ENCODE measurements at regions not wholly inside any gene's neighbourhood (a gene's known extent, or its start where the extent isn't known, plus 50 kb on each side); places are given as distances from the start of the nearest gene placed in this dataset.

DNA sequence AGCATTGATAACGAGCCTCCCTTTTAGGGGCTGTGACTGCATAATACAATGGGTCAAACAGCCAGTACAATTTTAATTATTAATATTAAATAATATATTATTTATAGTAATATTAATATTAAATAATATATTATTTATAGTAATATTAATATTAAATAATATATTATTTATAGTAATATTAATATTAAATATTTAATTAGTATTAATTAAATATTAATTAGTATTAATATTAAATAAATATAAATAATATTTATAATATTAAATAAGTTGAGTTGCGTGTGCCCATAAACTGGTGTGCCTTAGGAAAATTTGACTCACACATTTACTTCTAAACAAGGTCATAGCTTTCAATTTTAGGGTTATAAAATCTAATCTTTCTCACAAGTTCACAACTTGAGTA is 509.3 kb upstream of the RGS18 start:
- Histone ChIP-seq H3K9me3 (ENCODE audit: insufficient read depth, low read depth, low read length) (no peaks in the 10 kb centered on the region), H3K27me3 (ENCODE audit: insufficient read depth, low read length) (no peaks in the 10 kb centered on the region), H3K27ac (ENCODE audit: low read depth, low read length) (no peak overlapping the region), H3K36me3 (ENCODE audit: insufficient read depth, low read length) (no peaks in the 10 kb centered on the region), H3K4me1 (ENCODE audit: insufficient read depth, low read length) (no peaks in the 10 kb centered on the region), H3K79me2 (ENCODE audit: insufficient read depth, low read length) (no peaks in the 10 kb centered on the region), H3K4me3 (ENCODE audit: insufficient read depth, low read depth, low read length) (no peak overlapping the region), H3K4me2 (ENCODE audit: low read length) (no peak overlapping the region), H4K20me1 (ENCODE audit: insufficient read depth, low read length) (no peaks in the 10 kb centered on the region), H2AFZ (ENCODE audit: low read depth, low read length) (no peak overlapping the region), H3K9ac (ENCODE audit: low read length) (no peak overlapping the region)
- no peak overlapping the region for H3K4me3 Mint-ChIP-seq (ENCODE audit: unreplicated experiment)
- DNase-seq (ENCODE audit: low read depth) = no peak
- no peak for TF ChIP-seq EZH2 (IDR thresholded peaks at IDR 0.05; ENCODE audit: insufficient read depth, low read length)
- TF ChIP-seq, protein P1, sequence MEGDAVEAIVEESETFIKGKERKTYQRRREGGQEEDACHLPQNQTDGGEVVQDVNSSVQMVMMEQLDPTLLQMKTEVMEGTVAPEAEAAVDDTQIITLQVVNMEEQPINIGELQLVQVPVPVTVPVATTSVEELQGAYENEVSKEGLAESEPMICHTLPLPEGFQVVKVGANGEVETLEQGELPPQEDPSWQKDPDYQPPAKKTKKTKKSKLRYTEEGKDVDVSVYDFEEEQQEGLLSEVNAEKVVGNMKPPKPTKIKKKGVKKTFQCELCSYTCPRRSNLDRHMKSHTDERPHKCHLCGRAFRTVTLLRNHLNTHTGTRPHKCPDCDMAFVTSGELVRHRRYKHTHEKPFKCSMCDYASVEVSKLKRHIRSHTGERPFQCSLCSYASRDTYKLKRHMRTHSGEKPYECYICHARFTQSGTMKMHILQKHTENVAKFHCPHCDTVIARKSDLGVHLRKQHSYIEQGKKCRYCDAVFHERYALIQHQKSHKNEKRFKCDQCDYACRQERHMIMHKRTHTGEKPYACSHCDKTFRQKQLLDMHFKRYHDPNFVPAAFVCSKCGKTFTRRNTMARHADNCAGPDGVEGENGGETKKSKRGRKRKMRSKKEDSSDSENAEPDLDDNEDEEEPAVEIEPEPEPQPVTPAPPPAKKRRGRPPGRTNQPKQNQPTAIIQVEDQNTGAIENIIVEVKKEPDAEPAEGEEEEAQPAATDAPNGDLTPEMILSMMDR (IDR thresholded peaks at IDR 0.05; ENCODE audit: insufficient read depth, low read depth, low read length) = no peak
- no peaks in the 10 kb centered on the region for H3K9me3 Mint-ChIP-seq (ENCODE audit: unreplicated experiment)
- no peaks in the 10 kb centered on the region for H3K27me3 Mint-ChIP-seq (ENCODE audit: low read depth, unreplicated experiment)
- H3K27ac Mint-ChIP-seq (ENCODE audit: unreplicated experiment) = no peak overlapping the region
- no peak for FAIRE-seq
- no peaks in the 10 kb centered on the region for H3K4me1 Mint-ChIP-seq (ENCODE audit: low read depth, unreplicated experiment)
- no peaks in the 10 kb centered on the region for H3K36me3 Mint-ChIP-seq (ENCODE audit: low read depth, unreplicated experiment)

DNA sequence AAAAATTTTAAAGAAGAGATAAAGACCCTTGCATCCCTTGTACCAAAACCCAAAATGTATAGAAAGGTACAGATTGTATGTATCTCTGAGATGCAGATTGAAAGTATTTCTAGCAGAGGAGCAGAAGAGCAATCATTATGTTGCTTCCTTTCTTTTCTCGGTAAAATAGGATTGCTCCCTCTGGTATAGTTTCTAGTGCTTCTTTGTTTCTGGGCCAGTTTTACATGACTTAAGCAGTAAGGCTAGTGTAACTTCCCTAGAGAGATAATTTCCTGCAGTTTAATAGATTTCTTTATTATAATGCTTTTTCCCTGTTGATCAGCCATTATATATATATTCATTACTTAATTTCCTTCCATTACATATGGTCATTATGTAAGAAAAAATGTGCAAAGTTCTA is 496.2 kb upstream of the RGS18 start:
- Histone ChIP-seq H3K4me3 (ENCODE audit: insufficient read depth, low read depth, low read length) (no peak overlapping the region), H3K79me2 (ENCODE audit: insufficient read depth, low read length) (no peaks in the 10 kb centered on the region), H3K4me2 (ENCODE audit: low read length) (no peak overlapping the region), H3K27ac (ENCODE audit: low read depth, low read length) (no peak overlapping the region), H3K4me1 (ENCODE audit: insufficient read depth, low read length) (no peaks in the 10 kb centered on the region), H3K27me3 (ENCODE audit: insufficient read depth, low read length) (no peaks in the 10 kb centered on the region), H3K9ac (ENCODE audit: low read length) (no peak overlapping the region), H4K20me1 (ENCODE audit: insufficient read depth, low read length) (no peaks in the 10 kb centered on the region), H3K36me3 (ENCODE audit: insufficient read depth, low read length) (no peaks in the 10 kb centered on the region), H3K9me3 (ENCODE audit: insufficient read depth, low read depth, low read length) (no peaks in the 10 kb centered on the region), H2AFZ (ENCODE audit: low read depth, low read length) (no peak overlapping the region)
- FAIRE-seq (no peak), DNase-seq (ENCODE audit: low read depth) (no peak)
- H3K27me3 Mint-ChIP-seq (ENCODE audit: low read depth, unreplicated experiment) = no peaks in the 10 kb centered on the region
- no peak for TF ChIP-seq EZH2 (IDR thresholded peaks at IDR 0.05; ENCODE audit: insufficient read depth, low read length)
- TF ChIP-seq, protein P1 (IDR thresholded peaks at IDR 0.05; ENCODE audit: insufficient read depth, low read depth, low read length) = no peak
- no peak overlapping the region for H3K27ac Mint-ChIP-seq (ENCODE audit: unreplicated experiment)
- H3K4me1 Mint-ChIP-seq (ENCODE audit: low read depth, unreplicated experiment) = no peaks in the 10 kb centered on the region
- no peaks in the 10 kb centered on the region for H3K9me3 Mint-ChIP-seq (ENCODE audit: unreplicated experiment)
- no peak overlapping the region for H3K4me3 Mint-ChIP-seq (ENCODE audit: unreplicated experiment)
- H3K36me3 Mint-ChIP-seq (ENCODE audit: low read depth, unreplicated experiment) = no peaks in the 10 kb centered on the region

DNA sequence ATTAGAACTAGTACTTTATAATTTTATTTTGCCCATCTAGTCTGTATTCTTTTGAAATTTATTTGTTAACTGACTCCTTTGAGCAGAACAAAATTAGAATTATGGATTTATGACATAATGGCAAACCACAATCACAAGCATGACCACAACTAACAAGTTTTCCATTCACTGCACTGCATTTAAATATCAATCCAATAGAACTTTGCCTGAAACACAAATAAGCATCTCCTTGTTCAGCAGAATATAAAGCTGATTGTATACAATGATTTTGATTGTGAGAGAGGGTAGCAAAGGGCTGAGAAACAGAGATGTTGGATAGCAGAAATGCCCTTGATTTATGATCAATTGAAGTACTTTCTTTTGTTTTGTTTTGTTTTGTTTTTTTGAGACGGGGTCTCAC is 495.5 kb upstream of the RGS18 start:
- Histone ChIP-seq H3K27ac (ENCODE audit: low read depth, low read length) (no peak overlapping the region), H3K27me3 (ENCODE audit: insufficient read depth, low read length) (no peaks in the 10 kb centered on the region), H3K9ac (ENCODE audit: low read length) (no peak overlapping the region), H3K4me1 (ENCODE audit: insufficient read depth, low read length) (no peaks in the 10 kb centered on the region), H4K20me1 (ENCODE audit: insufficient read depth, low read length) (no peaks in the 10 kb centered on the region), H3K4me3 (ENCODE audit: insufficient read depth, low read depth, low read length) (no peak overlapping the region), H3K4me2 (ENCODE audit: low read length) (no peak overlapping the region), H3K9me3 (ENCODE audit: insufficient read depth, low read depth, low read length) (no peaks in the 10 kb centered on the region), H3K79me2 (ENCODE audit: insufficient read depth, low read length) (no peaks in the 10 kb centered on the region), H2AFZ (ENCODE audit: low read depth, low read length) (no peak overlapping the region), H3K36me3 (ENCODE audit: insufficient read depth, low read length) (no peaks in the 10 kb centered on the region)
- H3K27me3 Mint-ChIP-seq (ENCODE audit: low read depth, unreplicated experiment) = no peaks in the 10 kb centered on the region
- no peak overlapping the region for H3K4me3 Mint-ChIP-seq (ENCODE audit: unreplicated experiment)
- H3K27ac Mint-ChIP-seq (ENCODE audit: unreplicated experiment) = no peak overlapping the region
- H3K4me1 Mint-ChIP-seq (ENCODE audit: low read depth, unreplicated experiment) = no peaks in the 10 kb centered on the region
- DNase-seq (ENCODE audit: low read depth) = no peak
- no peaks in the 10 kb centered on the region for H3K36me3 Mint-ChIP-seq (ENCODE audit: low read depth, unreplicated experiment)
- FAIRE-seq = no peak
- TF ChIP-seq, protein P1 (IDR thresholded peaks at IDR 0.05; ENCODE audit: insufficient read depth, low read depth, low read length) = no peak
- TF ChIP-seq EZH2 (IDR thresholded peaks at IDR 0.05; ENCODE audit: insufficient read depth, low read length) = no peak
- no peaks in the 10 kb centered on the region for H3K9me3 Mint-ChIP-seq (ENCODE audit: unreplicated experiment)
